GM21576 (cell line): ENCODE measurements at regions not wholly inside any gene's neighbourhood (a gene's known extent, or its start where the extent isn't known, plus 50 kb on each side); places are given as distances from the start of the nearest gene placed in this dataset.
"Not testable (repeated sequence)": the region's sequence is repeated elsewhere in the genome, so short reads cannot be mapped to it uniquely, and the experiment has no call there.

Experiments used
- ATAC-seq: cut with Tn5 transposase; IDR thresholded peaks from one replicate; pipeline ENCODE4 v1.9.1; 2021; ENCODE audit warnings: mild to moderate bottlenecking, moderate library complexity; ENCODE audit not compliant: unreplicated experiment

DNA sequence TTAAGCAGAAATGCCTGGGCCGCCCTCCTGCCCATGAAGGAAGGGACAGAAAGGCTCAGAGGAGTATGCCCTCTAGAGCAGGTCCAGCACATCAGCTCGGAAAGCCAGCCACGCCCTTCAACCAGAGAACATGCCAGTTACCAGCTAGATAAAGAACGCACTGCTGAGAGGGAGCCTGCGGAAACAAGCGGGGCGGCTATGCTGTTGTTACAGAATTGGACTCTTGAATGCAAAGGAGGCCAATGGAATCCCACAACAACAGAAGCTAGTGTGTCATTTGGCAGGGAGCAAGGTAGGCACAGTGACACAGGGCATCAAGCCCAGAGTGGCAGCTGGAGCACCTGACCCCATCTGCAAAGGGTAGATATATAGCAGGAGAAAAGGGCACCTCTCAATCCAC is 242.9 kb upstream of the ID2 start:
- ATAC-seq = no peak

- ATAC-seq = no peak
Observed at GRCh38 chr2:8440029-8440778, 241.7 kb upstream of the ID2 start.

DNA sequence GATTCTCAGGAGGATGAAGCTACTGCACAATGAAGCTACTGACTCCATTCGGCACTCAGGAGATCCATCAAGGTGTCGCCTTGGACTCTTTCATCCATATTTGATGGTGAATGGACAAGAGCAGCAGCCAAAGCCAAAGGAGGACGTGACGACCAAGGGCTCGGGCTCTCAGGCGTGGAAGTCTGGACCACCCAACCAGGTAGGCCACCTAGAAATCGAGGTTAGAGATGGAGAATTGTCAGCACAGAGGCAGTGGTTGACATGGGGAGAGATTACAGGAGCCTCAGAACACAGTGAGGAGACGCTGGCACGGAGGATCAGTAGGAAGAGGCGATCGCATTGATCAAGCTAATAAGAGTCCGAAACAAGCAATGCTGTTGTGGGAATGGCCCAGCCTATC is 240.5 kb upstream of the ID2 start:
- ATAC-seq = no peak

GRCh38 chr2:8441986-8442385 is 239.9 kb upstream of the ID2 start:
- no peak for ATAC-seq

GRCh38 chr2:8442833-8443486 is 238.9 kb upstream of the ID2 start:
- ATAC-seq = no peak

- no peak for ATAC-seq
Observed at GRCh38 chr2:8445580-8445979, 236.3 kb upstream of the ID2 start.

DNA sequence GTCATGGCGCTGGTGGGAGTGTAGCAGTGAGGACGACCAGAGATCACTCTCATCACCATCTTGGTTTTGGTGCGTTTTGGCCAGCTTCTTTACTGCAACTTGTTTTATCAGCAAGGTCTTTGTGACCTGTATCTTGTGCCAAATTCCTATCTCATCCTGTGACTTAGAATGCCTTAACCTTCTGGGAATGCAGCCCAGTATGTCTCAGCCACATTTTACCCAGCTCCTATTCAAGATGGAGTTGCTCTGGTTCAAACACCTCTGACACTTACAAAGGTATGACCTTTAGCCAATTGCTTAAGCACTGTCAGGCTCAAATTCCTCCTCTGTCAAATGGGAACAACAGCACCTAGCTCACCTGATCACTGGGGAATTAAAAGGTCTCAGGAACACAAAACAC is 235.1 kb upstream of the ID2 start:
- not testable (repeated sequence) for ATAC-seq

DNA sequence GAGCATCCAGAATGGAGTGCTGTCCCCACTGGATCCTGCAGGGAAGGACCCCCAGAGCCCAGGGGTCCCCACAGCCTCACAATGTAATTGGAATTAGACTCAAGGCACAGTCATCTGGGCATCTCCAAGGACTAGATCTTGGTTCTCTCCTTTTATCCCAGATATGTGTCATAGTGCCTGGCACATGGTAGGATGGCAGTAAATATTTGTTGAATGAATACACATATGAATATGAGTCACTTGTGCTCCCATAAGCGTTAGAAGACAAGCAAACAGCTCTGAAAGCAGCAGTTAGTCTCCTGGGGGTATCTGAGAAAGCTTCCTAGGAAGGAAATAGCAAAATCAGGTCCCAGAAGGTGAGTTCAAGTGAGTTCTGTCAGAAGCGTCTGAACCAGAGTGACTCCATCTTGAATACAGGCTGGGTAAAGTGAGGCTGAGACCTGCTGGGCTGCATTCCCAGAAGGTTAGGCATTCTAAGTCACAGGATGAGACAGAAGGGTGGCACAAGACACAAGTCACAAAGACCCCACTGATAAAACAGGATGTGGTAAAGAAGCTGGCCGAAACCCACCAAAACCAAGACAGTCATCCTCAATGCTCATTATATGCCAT is 234.1 kb upstream of the ID2 start:
- no peak for ATAC-seq

DNA sequence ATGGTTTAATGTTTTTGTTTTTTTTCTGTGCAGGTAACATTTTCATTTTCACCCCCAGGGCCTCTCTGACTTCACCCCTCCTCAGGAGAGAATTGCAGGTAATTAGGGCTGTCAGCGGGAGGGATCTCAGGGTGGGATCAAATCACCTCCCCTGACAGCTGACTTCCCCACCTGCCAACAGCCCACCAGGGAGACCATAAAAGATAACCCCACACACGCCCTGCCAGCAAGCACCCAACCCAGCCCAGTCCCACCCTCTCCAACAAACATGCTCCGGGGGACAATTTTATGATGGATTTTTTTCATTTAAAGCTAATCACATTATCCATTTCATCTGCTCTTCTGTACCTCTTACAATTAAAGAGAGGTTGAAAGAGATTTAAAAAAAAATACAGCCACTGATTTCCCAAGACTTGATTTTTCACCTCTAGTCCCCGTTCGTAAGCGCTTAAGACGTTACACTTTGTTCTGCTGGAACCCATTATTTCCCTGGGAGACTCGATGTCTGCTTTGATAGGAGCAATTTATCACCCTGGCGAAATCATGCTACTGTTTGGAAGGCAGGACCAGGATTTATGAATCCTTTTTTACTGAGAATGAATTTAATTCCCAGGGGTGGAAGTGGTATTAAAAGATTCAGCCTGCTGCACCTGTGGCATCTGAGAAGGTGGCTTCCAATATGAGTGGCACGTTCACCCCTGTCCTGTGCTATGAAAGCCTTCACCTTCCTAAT is 232.9 kb upstream of the ID2 start:
- ATAC-seq = no peak

DNA sequence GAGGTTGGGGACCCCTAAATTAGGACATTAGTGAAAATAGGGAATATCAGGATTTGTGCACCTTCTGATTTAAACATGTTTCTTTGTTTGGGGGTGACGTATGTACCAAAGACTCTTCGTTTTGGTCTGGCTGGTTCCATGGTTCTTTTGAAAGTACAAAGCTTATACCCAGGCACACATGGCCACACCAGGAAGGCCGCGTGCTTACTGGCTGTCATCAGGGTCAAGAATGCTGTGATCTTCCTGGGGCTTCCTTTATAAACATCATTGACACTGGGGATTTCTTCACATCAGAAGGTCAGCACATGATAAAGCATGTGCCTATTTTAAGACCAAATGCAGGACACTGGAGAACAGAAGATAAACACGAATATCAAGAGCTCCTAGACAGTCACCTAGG is 230.6 kb upstream of the ID2 start:
- no peak for ATAC-seq

- ATAC-seq = no peak
Observed at GRCh38 chr2:8452296-8452695, 229.6 kb upstream of the ID2 start.

- ATAC-seq = no peak
Observed at GRCh38 chr2:8452979-8453903, 228.6 kb upstream of the ID2 start.

DNA sequence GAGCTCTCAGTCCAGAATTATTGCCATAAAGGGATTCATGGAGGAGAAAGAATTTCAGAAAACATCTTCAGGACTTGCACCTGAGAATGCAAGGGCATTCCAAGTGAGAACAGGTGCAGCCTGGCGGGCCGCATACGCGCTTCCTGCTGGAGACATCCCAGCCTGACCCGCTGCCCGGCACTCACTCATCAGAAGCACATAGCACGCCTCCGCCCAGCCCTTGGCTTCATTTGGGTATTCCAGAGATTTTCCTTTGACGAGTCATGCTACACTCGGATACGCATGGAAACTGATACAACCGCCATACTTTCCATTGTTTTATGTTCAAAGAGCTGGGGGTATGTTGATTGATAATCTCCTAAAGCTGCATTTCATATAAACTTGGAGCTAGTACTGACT is 228.0 kb upstream of the ID2 start:
- ATAC-seq = no peak

- no peak for ATAC-seq
Observed at GRCh38 chr2:8454797-8455196, 227.1 kb upstream of the ID2 start.

DNA sequence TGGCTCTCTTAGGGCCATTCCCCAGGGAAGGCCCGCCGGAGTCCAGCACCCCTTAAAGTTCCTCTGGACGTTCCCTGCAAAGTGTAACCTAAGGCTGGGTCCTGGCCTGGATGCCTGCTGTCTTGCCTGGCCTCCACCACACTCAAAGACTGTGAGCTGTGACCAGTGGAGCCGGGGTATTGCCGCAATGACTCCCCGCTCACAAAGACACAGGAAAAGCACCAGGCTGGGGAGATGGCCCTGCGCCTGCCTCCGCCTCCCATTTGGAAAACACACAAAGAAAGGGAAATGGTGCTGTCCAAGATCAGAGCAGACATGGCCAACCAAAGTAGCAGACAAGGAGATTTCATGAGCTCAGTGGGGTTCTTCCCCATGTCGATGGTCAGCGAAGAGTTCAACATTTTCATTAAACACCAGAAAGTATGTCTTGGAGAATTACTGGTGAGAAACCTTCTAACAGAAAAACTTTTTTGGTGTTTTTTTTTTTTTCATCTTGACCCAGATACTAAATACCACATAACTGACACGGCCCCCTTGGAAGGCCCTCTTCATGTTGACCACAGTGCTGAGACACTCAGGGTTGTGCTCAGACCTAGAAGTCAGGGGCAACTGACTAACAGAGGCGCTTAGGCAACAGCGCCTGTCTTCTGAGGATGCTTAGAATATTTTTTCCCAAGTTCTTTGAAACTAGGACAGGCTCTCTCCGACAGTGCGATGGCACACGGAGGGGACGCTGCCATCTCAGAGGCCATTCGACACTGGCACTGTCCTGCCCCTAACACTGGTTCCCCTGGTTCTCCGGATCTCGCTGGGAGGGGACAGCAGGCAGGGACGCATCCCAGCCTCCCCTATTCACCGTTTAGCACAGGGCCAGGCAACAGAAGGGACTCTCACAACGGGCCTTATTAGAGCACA is 226.4 kb upstream of the ID2 start:
- no peak for ATAC-seq

GRCh38 chr2:8456151-8457091 is 225.4 kb upstream of the ID2 start:
- no peak for ATAC-seq

DNA sequence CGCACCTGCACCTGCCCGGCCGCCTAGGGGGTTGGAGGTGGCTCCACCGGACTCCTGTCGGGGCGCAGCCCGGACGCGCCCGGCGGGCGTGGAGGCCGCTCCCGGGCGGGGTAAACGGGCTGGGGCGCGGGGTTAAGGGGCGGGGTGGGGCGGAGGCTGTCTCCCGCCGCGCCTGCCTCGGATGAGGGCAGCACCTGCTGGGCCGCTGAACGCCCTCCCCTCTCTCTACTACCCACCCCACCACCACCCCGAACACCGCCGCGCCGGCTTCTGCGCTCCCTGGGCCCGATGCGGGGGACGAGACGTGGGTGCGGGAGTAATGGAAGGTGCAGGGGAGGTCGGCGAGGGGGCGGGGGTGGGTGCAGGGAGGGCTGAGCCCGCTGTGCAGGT is 224.8 kb upstream of the ID2 start:
- ATAC-seq = no peak

GRCh38 chr2:8457699-8458502 is 224.0 kb upstream of the ID2 start:
- ATAC-seq = no peak
